SK-N-SH (cell line): ENCODE measurements at regions not wholly inside any gene's neighbourhood (a gene's known extent, or its start where the extent isn't known, plus 50 kb on each side); places are given as distances from the start of the nearest gene placed in this dataset.

Experiments used
- CTCF ChIA-PET: fragments of 300-600, 350-600 bp; formaldehyde crosslinking; extraction: SDS; loops from one replicate; lab custom pipeline; 2021; lab: Yijun Ruan, JAX
- POLR2A ChIA-PET: fragments of 350-600 bp; sonication (Branson Sonifier 250); formaldehyde crosslinking; extraction: SDS; loops from one replicate; lab custom pipeline; 2020; ENCODE audit warnings: antibody characterized with exemption, inconsistent platforms; lab: Yijun Ruan, JAX
- DNase-seq: peaks from one replicate; pipeline ENCODE4 v3.0.0; 2012
- H2AFZ ChIP-seq: fragments of 200-600 bp; sonication (generic); 2 replicates; pipeline ENCODE4 v1.8.1; 2016; ENCODE audit warnings: antibody characterized with exemption, mild to moderate bottlenecking, low read depth
- H3F3A ChIP-seq: fragments of 200-600 bp; sonication (generic); replicated peaks from 2 replicates; pipeline ENCODE3; 2016; ENCODE audit warnings: antibody characterized with exemption, mild to moderate bottlenecking; ENCODE audit not compliant: insufficient read depth
- H3K27ac ChIP-seq, 2 experiments: fragments of 200-500 bp in 1 of 2; fragments of 200-600 bp in 1 of 2; sonication (Bioruptor generic) in 1 of 2; sonication (generic), shearing (Covaris generic) in 1 of 2; 2 replicates each; pipeline versions ENCODE4 v1.5.1 to v1.6.1; 2014 to 2016; ENCODE audit warnings: low read depth in 2 of 2, inconsistent platforms in 1 of 2, low read length in 1 of 2, mild to moderate bottlenecking in 1 of 2, mixed read lengths in 1 of 2
- H3K27me3 ChIP-seq: fragments of 200-600 bp; sonication (generic), shearing (Covaris generic); 2 replicates; pipeline ENCODE4 v1.6.1; 2016; ENCODE audit warnings: mixed run types; ENCODE audit not compliant: insufficient read depth
- H3K36me3 ChIP-seq, 2 experiments: fragments of 200-500 bp in 1 of 2; fragments of 200-600 bp in 1 of 2; sonication (Bioruptor generic) in 1 of 2; sonication (generic) in 1 of 2; replicated peaks in 1 of 2; 2 replicates each; pipeline versions ENCODE3 to v1.5.1; 2014 to 2016; ENCODE audit warnings: low read length in 1 of 2, mild to moderate bottlenecking in 1 of 2; ENCODE audit not compliant: insufficient read depth in 2 of 2, control insufficient read depth in 1 of 2
- H3K4me1 ChIP-seq, 2 experiments: fragments of 200-500 bp in 1 of 2; fragments of 200-600 bp in 1 of 2; sonication (Bioruptor generic) in 1 of 2; sonication (generic), shearing (Covaris generic) in 1 of 2; 2 replicates each; pipeline versions ENCODE4 v1.5.1 to v1.6.1; 2014 to 2016; ENCODE audit warnings: low read depth in 1 of 2, low read length in 1 of 2, mixed run types in 1 of 2; ENCODE audit not compliant: insufficient read depth in 2 of 2, control insufficient read depth in 1 of 2
- H3K4me2 ChIP-seq: fragments of 200-600 bp; sonication (generic), shearing (Covaris generic); 2 replicates; pipeline ENCODE4 v1.6.1; 2017; ENCODE audit warnings: mixed run types
- H3K4me3 ChIP-seq, 2 experiments: fragments of 200-500 bp in 1 of 2; fragments of 200-600 bp in 1 of 2; sonication (Bioruptor generic) in 1 of 2; sonication (generic), shearing (Covaris generic) in 1 of 2; 2 replicates each; pipeline versions ENCODE4 v1.5.1 to v1.8.1; 2014 to 2016; ENCODE audit warnings: low read depth in 2 of 2, inconsistent platforms in 1 of 2, low read length in 1 of 2, mild to moderate bottlenecking in 1 of 2, mixed read lengths in 1 of 2, moderate library complexity in 1 of 2
- H3K79me2 ChIP-seq: fragments of 200-600 bp; sonication (generic); 2 replicates; pipeline ENCODE4 v1.8.1; 2017; ENCODE audit warnings: mild to moderate bottlenecking; ENCODE audit not compliant: insufficient read depth
- H3K9ac ChIP-seq: fragments of 200-600 bp; sonication (generic); 2 replicates; pipeline ENCODE4 v1.6.1; 2017; ENCODE audit warnings: mixed run types
- H3K9me2 ChIP-seq: fragments of 200-600 bp; sonication (generic); 2 replicates; pipeline ENCODE4 v1.6.1; 2017; ENCODE audit warnings: mixed run types
- H3K9me3 ChIP-seq: fragments of 200-600 bp; sonication (generic); 2 replicates; pipeline ENCODE4 v1.6.1; 2017; ENCODE audit warnings: mixed run types, mild to moderate bottlenecking, moderate library complexity
- H4K20me1 ChIP-seq: fragments of 200-600 bp; sonication (generic); 2 replicates; pipeline ENCODE4 v1.6.1; 2017; ENCODE audit warnings: mild to moderate bottlenecking, mixed run types; ENCODE audit not compliant: insufficient read depth
- CHD2 ChIP-seq: fragments of 150-350 bp; IDR thresholded peaks from 2 replicates; pipeline ENCODE4 v1.6.1; 2018; ENCODE audit warnings: low read length; ENCODE audit not compliant: partially characterized antibody
- EZH2phosphoT487 ChIP-seq: fragments of 200-600 bp; sonication (generic); IDR thresholded peaks from 2 replicates; pipeline ENCODE4 v1.6.1; 2017; ENCODE audit warnings: low read depth, mixed run types, mild to moderate bottlenecking, antibody characterized with exemption, moderate library complexity, borderline replicate concordance
- FOXJ3 ChIP-seq: sonication (generic); formaldehyde crosslinking; IDR thresholded peaks from 2 replicates; pipeline ENCODE4 v1.5.1; 2020; ENCODE audit warnings: mild to moderate bottlenecking, missing genetic modification reagents
- JUND ChIP-seq: IDR thresholded peaks from 2 replicates; pipeline ENCODE4 v1.4.0; 2012
- MEF2A ChIP-seq: IDR thresholded peaks from 2 replicates; pipeline ENCODE4 v1.4.0; 2012; ENCODE audit warnings: low read depth, borderline replicate concordance
- MXI1 ChIP-seq: IDR thresholded peaks from 2 replicates; pipeline ENCODE4 v1.6.1; 2012; ENCODE audit warnings: mild to moderate bottlenecking, low read depth, low read length, improper control_type of control experiment
- NFIC ChIP-seq: IDR thresholded peaks from 2 replicates; pipeline ENCODE4 v1.4.0; 2012; ENCODE audit warnings: borderline replicate concordance
- NRF1 ChIP-seq: IDR thresholded peaks from 2 replicates; pipeline ENCODE4 v1.6.1; 2012; ENCODE audit warnings: low read depth, mild to moderate bottlenecking, low read length
- POLR2AphosphoS5 ChIP-seq: IDR thresholded peaks from 2 replicates; pipeline ENCODE4 v1.6.1; 2012; ENCODE audit warnings: low read depth, low read length
- RXRA ChIP-seq: IDR thresholded peaks from 2 replicates; pipeline ENCODE4 v1.4.0; 2012; ENCODE audit warnings: low read depth, mild to moderate bottlenecking, borderline replicate concordance
- SIN3A ChIP-seq: IDR thresholded peaks from 2 replicates; pipeline ENCODE4 v1.6.1; 2012; ENCODE audit warnings: low read depth, mild to moderate bottlenecking, low read length, moderate library complexity, borderline replicate concordance
- TEAD4 ChIP-seq: IDR thresholded peaks from 2 replicates; pipeline ENCODE4 v1.4.0; 2012; ENCODE audit warnings: mild to moderate bottlenecking, borderline replicate concordance; ENCODE audit not compliant: insufficient read depth
- WGBS: methylation state at CpG from one replicate; pipeline ENCODE4 v1.1.6; 2017; ENCODE audit warnings: low lambda C conversion rate; 5-methylcytosine and 5-hydroxymethylcytosine counted together
- TF ChIP-seq, protein P1 (sequence below): IDR thresholded peaks from 2 replicates; pipeline ENCODE4 v1.6.1; 2012; ENCODE audit warnings: mild to moderate bottlenecking, low read depth, low read length, moderate library complexity
- TF ChIP-seq, protein P2 (sequence below): IDR thresholded peaks from 2 replicates; pipeline ENCODE4 v1.4.0; 2012; ENCODE audit warnings: low read depth
- TF ChIP-seq, protein P3 (sequence below): fragments of 200-600 bp; sonication (generic); IDR thresholded peaks from 2 replicates; pipeline ENCODE4 v1.6.1; 2017; ENCODE audit warnings: antibody characterized with exemption, mild to moderate bottlenecking, moderate library complexity
- TF ChIP-seq, protein P4 (sequence below): fragments of 150-350 bp; IDR thresholded peaks from 2 replicates; pipeline ENCODE4 v1.6.1; 2017; ENCODE audit warnings: antibody characterized with exemption, low read length, low read depth, borderline replicate concordance

DNA sequence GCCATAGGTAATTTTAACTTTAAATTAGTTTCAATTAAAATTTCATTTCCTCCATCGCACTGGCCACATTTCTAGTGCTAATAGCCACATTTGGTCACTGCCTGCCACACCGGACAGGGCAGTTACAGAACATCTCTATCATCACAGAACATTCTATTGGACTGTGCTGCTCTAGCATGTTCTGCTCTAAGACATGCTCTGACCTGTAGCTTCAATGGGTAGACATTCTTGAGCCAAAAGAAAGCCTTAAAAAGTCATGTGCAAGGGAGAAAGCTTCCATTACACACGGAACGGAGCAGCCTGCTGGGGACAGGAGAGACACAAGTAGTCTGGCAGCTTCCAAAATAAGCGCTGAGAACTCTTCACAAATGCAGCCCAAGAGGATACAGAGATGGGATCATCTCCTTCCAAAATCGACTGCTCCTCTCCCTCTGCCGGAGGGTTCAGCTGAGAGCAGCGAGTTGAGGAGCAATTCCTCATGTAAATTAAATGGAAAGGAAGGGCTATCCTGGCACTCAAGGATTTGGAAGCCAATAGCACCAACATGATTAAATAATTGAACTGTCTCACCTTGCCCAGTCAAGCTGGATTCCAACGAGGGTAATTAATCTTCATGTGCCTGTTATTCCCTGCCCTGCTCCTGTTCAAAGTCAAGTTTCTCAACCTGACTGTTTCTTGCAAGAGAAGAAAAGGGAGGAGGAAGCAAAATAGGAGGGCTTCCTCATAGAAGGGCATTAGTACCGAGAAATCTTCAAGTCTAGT, 336.4 kb upstream of the NOCT start:
- ChIA-PET POLR2A (no interaction called here), CTCF (interaction anchor here (0.8 to 3.5 kb wide), 4 partner anchors 259 to 643 kb away, joined by 3 to 49 read pairs (median 20); no protein-coding TSS in a partner anchor)
- Histone ChIP-seq H3K4me2 (no peak overlapping the region), H3F3A (no peaks in the 10 kb centered on the region), H3K4me1 (peaks cover 0 to 4% of the 10 kb centered on the region in 2 experiments; a peak in 2 of 4 replicates), H4K20me1 (no peaks in the 10 kb centered on the region), H3K9me2 (no peaks in the 10 kb centered on the region), H3K36me3 (no peaks in the 10 kb centered on the region), H2AFZ (no peak overlapping the region), H3K79me2 (no peaks in the 10 kb centered on the region), H3K9me3 (no peaks in the 10 kb centered on the region), H3K27me3 (no peaks in the 10 kb centered on the region), H3K4me3 (no peak overlapping the region), H3K27ac (no peak overlapping the region), H3K9ac (no peak overlapping the region)
- 90% methylated on average over 9 of the region's 10 CpGs for WGBS
- TF ChIP-seq SIN3A = no peak
- TF ChIP-seq MXI1 = no peak
- no peak for TF ChIP-seq EZH2phosphoT487
- no peak for TF ChIP-seq JUND
- TF ChIP-seq, protein P1, sequence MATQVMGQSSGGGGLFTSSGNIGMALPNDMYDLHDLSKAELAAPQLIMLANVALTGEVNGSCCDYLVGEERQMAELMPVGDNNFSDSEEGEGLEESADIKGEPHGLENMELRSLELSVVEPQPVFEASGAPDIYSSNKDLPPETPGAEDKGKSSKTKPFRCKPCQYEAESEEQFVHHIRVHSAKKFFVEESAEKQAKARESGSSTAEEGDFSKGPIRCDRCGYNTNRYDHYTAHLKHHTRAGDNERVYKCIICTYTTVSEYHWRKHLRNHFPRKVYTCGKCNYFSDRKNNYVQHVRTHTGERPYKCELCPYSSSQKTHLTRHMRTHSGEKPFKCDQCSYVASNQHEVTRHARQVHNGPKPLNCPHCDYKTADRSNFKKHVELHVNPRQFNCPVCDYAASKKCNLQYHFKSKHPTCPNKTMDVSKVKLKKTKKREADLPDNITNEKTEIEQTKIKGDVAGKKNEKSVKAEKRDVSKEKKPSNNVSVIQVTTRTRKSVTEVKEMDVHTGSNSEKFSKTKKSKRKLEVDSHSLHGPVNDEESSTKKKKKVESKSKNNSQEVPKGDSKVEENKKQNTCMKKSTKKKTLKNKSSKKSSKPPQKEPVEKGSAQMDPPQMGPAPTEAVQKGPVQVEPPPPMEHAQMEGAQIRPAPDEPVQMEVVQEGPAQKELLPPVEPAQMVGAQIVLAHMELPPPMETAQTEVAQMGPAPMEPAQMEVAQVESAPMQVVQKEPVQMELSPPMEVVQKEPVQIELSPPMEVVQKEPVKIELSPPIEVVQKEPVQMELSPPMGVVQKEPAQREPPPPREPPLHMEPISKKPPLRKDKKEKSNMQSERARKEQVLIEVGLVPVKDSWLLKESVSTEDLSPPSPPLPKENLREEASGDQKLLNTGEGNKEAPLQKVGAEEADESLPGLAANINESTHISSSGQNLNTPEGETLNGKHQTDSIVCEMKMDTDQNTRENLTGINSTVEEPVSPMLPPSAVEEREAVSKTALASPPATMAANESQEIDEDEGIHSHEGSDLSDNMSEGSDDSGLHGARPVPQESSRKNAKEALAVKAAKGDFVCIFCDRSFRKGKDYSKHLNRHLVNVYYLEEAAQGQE = no peak
- no peak for TF ChIP-seq NRF1
- no peak for TF ChIP-seq POLR2AphosphoS5
- TF ChIP-seq NFIC = no peak
- TF ChIP-seq, protein P2, sequence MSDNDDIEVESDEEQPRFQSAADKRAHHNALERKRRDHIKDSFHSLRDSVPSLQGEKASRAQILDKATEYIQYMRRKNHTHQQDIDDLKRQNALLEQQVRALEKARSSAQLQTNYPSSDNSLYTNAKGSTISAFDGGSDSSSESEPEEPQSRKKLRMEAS = no peak
- no peak for TF ChIP-seq TEAD4
- TF ChIP-seq MEF2A = no peak
- DNase-seq = no peak

DNA sequence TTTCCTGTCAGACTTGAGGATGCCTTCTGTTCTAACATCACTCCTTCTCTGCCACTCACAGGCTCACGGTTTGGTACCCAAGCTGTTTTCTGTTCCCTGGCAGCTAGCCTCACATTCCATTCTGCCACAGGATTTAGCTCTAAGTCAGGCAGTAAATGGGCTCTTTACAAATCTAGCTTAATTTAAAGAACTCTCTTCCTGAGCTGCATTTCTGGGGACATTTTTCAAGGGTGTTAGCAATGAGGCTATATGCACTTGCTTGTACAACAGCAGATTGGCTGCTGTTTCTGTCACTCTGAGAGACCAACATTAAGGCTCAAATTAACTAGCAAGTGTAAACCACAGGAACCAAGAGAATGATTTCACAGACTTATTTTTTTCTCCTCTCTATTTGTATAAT, 337.8 kb upstream of the NOCT start:
- Histone ChIP-seq H3F3A (no peaks in the 10 kb centered on the region), H4K20me1 (no peaks in the 10 kb centered on the region), H3K27ac (no peak overlapping the region), H3K9ac (no peak overlapping the region), H3K27me3 (no peaks in the 10 kb centered on the region), H3K4me1 (peaks cover 0 to 4% of the 10 kb centered on the region in 2 experiments; a peak in 2 of 4 replicates), H3K79me2 (no peaks in the 10 kb centered on the region), H3K9me3 (no peaks in the 10 kb centered on the region), H3K4me2 (no peak overlapping the region), H3K36me3 (no peaks in the 10 kb centered on the region), H3K4me3 (no peak overlapping the region), H2AFZ (no peak overlapping the region), H3K9me2 (no peaks in the 10 kb centered on the region)
- POLR2A ChIA-PET = no interaction called here
- 45% methylated on average over 1 of the region's 1 CpG for whole genome bisulfite sequencing
- DNase-seq = no peak
- CTCF ChIA-PET = interaction anchor here (0.8 to 1.4 kb wide), 2 partner anchors 193 to 260 kb away, joined by 3 to 6 read pairs; no protein-coding TSS in a partner anchor
- TF ChIP-seq, protein P3, sequence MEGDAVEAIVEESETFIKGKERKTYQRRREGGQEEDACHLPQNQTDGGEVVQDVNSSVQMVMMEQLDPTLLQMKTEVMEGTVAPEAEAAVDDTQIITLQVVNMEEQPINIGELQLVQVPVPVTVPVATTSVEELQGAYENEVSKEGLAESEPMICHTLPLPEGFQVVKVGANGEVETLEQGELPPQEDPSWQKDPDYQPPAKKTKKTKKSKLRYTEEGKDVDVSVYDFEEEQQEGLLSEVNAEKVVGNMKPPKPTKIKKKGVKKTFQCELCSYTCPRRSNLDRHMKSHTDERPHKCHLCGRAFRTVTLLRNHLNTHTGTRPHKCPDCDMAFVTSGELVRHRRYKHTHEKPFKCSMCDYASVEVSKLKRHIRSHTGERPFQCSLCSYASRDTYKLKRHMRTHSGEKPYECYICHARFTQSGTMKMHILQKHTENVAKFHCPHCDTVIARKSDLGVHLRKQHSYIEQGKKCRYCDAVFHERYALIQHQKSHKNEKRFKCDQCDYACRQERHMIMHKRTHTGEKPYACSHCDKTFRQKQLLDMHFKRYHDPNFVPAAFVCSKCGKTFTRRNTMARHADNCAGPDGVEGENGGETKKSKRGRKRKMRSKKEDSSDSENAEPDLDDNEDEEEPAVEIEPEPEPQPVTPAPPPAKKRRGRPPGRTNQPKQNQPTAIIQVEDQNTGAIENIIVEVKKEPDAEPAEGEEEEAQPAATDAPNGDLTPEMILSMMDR = no peak
- no peak for TF ChIP-seq CHD2
- TF ChIP-seq FOXJ3 (CRISPR knock-in tag) = no peak
- TF ChIP-seq, protein P1 = no peak
- TF ChIP-seq POLR2AphosphoS5 = no peak
- TF ChIP-seq MEF2A = no peak
- TF ChIP-seq, protein P4, sequence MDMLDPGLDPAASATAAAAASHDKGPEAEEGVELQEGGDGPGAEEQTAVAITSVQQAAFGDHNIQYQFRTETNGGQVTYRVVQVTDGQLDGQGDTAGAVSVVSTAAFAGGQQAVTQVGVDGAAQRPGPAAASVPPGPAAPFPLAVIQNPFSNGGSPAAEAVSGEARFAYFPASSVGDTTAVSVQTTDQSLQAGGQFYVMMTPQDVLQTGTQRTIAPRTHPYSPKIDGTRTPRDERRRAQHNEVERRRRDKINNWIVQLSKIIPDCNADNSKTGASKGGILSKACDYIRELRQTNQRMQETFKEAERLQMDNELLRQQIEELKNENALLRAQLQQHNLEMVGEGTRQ = no peak
- TF ChIP-seq RXRA = no peak
